AG09319 (cell line): ENCODE measurements at regions not wholly inside any gene's neighbourhood (a gene's known extent, or its start where the extent isn't known, plus 50 kb on each side); places are given as distances from the start of the nearest gene placed in this dataset.
"Not testable (repeated sequence)": the region's sequence is repeated elsewhere in the genome, so short reads cannot be mapped to it uniquely, and the experiment has no call there.

ENCODE experiments used
- DNase-seq: peaks from one replicate; pipeline ENCODE4 v3.0.0-alpha.2; 2010; ENCODE audit warnings: low read depth; ENCODE audit errors: extremely low read depth
- TF ChIP-seq, protein P1 (sequence below): IDR thresholded peaks from 2 replicates; pipeline ENCODE4 v1.5.1; 2011; ENCODE audit warnings: low read depth, mild to moderate bottlenecking, inconsistent platforms, low read length, moderate library complexity

DNA sequence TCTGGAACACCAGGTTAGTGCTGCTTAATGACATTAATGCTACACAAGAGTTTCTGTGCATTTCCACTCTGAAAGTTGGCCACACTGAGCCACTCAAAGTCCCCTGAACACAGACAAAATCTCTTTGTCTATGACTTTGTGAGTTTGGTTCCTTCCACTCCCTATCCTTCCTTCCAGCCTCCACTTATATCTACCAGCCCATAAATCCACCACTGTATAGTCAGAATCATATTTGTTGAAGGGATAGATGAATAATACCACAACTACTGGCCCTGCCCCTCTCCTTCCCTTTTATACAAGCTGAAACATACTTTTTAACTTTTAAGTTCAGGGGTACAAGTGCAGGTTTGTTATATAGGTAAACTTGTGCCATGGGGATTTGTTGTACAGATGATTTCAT lies 127.5 kb downstream of the ABHD5 start:
- TF ChIP-seq, protein P1, sequence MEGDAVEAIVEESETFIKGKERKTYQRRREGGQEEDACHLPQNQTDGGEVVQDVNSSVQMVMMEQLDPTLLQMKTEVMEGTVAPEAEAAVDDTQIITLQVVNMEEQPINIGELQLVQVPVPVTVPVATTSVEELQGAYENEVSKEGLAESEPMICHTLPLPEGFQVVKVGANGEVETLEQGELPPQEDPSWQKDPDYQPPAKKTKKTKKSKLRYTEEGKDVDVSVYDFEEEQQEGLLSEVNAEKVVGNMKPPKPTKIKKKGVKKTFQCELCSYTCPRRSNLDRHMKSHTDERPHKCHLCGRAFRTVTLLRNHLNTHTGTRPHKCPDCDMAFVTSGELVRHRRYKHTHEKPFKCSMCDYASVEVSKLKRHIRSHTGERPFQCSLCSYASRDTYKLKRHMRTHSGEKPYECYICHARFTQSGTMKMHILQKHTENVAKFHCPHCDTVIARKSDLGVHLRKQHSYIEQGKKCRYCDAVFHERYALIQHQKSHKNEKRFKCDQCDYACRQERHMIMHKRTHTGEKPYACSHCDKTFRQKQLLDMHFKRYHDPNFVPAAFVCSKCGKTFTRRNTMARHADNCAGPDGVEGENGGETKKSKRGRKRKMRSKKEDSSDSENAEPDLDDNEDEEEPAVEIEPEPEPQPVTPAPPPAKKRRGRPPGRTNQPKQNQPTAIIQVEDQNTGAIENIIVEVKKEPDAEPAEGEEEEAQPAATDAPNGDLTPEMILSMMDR, result no peak
- DNase-seq, result no peak

DNA sequence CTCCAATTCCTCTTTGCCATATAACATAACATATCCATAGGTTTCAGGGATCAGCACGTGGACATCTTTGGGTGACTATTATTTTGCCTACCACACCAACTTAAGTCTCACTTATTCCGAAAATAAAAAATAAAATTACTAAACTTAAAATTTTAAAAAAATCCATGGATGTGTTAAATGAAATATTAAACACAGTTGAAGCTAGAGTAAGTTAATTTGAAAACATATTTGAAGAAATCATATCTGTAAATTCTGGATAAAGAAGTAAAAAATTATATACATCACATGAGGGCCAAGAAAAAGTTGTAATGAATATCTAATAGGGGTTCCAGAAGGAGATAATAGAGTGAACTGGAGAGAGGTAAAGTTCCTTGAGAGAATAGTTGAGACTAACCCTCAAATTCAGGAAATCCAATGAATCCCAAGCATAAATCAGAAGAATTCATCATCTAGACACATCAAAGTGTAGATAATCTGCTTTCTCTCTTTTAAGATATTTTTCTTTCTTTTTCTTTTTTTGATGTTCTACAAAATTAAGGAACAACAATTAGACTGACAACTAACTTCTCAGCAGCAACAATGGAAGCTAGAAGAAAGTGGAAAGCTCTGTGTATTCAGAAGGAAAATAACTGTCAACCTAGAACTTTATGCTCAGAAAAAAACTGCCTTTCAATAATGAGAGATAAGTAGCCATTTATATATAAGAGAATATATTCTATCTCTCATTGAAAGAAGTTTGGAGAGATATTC lies 147.4 kb downstream of the ABHD5 start:
- TF ChIP-seq, protein P1, result no peak
- DNase-seq, result no peak

DNA sequence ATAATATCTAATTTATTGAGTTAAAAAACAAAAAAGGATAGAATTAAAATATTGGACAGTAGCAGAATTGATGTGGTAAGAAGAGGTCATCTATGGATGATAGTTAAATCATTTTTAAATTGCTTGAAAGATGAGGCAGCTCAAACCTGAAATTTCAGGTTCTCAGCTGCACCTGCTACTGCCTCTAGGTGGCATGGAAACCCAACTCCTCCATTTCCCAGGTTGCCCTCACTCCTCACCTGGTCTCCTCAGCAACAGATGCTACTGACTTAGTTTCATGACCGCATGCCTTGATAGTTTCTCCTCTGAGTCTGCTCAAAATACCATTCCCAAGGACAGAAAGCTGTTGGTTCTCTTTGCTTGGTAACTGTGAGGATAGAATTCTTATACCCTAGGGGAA lies 148.1 kb downstream of the ABHD5 start:
- DNase-seq, result no peak
- TF ChIP-seq, protein P1, result no peak

DNA sequence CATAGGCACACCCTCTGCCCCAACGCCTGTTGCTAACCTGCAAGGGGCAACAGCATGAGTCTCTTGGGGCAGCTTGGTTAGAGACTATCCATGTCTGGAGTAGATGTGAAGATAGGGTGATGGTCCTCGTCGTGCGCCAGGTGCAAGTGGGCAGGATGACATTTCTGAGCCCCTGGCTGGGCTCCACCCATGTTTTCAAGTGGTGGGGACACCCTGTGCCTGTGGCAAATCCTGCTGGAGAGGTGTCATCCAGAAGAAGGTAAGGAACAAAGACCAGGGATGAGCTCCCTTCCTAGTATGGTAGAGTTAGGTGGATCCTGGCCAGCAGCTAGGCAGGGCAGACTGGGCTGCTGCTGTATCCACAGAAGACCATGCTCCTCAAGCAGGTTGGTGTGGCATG lies 152.6 kb downstream of the ABHD5 start:
- DNase-seq, result no peak
- TF ChIP-seq, protein P1, result no peak

DNA sequence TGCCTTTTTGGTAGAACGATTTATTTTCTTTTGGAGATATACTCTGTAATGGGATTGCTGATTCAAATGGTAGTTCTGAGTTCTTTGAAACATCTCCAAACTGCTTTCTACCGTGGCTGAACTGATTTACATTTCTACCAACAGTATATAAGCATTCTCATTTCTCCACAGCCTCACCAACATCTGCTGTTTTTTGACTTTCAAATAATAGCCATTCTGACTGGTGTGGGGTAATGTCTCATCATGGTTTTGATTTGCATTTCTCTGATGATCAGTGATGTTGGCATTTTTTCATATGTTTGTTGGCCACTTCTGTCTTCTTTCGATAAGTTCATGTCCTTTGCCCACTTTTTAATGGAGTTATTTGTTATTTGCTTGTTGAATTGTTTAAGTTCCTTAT lies 154.0 kb downstream of the ABHD5 start:
- TF ChIP-seq, protein P1, result no peak
- no peak for DNase-seq

DNA sequence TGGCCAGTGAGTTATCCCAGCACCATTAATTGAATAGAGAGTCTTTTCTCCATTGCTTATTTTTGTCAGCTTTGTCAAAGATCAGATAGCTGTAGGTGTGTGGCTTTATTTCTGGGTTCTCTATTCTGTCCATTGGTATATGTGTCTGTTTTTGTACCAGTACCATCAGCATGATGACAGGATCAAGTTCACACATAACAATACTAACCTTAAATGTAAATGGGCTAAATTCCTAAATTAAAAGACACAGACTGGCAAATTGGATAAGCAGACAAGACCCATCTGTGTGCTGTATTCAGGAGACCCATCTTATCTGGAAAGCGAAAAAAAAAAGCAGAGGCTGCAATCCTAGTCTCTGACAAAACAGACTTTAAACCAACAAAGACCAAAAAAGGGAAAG lies 154.8 kb downstream of the ABHD5 start:
- not testable (repeated sequence) for DNase-seq

DNA sequence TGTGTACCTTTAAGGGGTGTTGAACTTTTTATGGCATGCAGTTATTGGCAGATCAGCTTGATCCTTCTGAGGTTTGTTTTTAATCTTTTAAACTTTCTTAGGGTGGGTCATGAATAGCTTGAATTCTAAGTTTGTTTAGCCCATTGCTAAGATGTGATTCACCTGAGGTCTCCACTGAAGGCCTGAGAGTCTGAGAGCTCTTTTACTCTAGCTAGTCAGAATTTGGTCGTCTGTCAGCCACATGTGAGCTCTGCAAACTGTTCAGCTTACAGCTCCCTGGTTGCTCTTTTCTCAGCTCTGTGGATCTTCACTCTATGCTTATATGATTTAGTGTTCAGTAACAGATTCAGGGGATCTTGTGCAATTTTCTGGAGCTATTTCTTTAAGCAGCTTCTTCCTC lies 161.3 kb downstream of the ABHD5 start:
- no peak for DNase-seq
- TF ChIP-seq, protein P1, result no peak

DNA sequence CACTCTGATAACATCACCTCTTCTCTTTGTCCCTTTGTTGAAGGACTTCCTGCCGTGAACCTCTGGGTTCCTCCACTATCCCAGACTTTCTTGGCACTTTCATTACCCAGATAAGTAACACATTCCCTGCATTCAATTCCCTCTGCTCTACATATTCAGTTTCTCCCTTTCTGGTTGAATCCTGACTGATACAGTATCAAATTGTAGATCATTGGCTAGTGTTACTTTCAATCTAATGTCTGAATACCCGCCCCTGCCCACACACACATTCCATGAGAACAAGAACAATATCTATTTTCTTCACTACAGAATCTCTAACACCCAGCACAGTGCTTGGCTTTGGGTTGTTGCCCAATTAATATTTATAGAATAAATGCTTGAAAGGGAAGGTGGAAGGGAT lies 163.5 kb downstream of the ABHD5 start:
- TF ChIP-seq, protein P1, result no peak
- DNase-seq, result no peak
